ENCODE measurements at regions not wholly inside any gene's neighbourhood (a gene's known extent, or its start where the extent isn't known, plus 50 kb on each side); places are given as distances from the start of the nearest gene placed in this dataset.

DNA sequence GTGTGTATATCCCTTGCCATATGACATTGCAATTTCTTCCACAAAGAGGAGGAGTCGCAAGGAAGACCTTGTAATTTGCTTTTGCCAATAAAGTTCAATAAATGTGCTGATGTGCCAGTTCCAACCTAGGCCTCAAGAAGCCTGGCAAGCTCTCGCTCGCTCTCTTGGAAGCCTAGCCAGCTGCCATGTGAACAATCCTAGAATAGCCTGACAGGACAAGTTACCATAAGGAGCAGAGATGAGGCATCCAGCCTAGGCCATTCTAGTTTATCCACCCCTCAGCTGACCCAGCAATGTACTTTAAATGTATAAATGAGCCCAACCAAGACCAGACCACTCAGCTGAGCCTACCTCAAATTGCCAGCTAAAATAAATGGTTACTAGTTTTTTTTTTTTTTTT is 145.7 kb upstream of the QRFPR start:
- Histone ChIP-seq H4K20me1 (ENCODE audit: control insufficient read depth, insufficient read depth) (no peaks in the 10 kb centered on the region), H3K9me3 (replicated peaks; ENCODE audit: control insufficient read depth, insufficient read depth, low read length) (no peaks in the 10 kb centered on the region), H3K79me2 (ENCODE audit: control insufficient read depth, insufficient read depth, low read length) (no peaks in the 10 kb centered on the region), H3K27ac (ENCODE audit: control insufficient read depth, insufficient read depth) (no peak overlapping the region), H3K4me1 (ENCODE audit: control insufficient read depth, insufficient read depth, low read length) (no peaks in the 10 kb centered on the region), H3K27me3 (replicated peaks in 1 of 2; ENCODE audit: control insufficient read depth in 2 of 2, insufficient read depth in 2 of 2, low read length in 1 of 2) (no peaks in the 10 kb centered on the region; a peak in 1 of 4 replicates), H3K4me2 (ENCODE audit: control insufficient read depth, insufficient read depth) (no peak overlapping the region), H3K4me3 (no peak overlapping the region), H3K9ac (ENCODE audit: control insufficient read depth, insufficient read depth, low read length) (no peak overlapping the region), H2AFZ (ENCODE audit: control insufficient read depth, low read depth, low read length) (no peak overlapping the region), H3K36me3 (ENCODE audit: control insufficient read depth in 2 of 2, insufficient read depth in 2 of 2, low read length in 1 of 2) (no peaks in the 10 kb centered on the region)
- WGBS (ENCODE audit: insufficient coverage, insufficient replicate concordance, low lambda C conversion rate, missing lambda C conversion rate) = 12% methylated on average over 3 of the region's 3 CpGs
- RAD21 ChIA-PET (ENCODE audit: unreplicated experiment) = no interaction called here
- TF ChIP-seq IKZF1 (conservative IDR thresholded peaks at IDR 0.05) (no peak), BRCA1 (IDR thresholded peaks at IDR 0.05; ENCODE audit: low read depth, low read length) (no peak), TCF12 (IDR thresholded peaks at IDR 0.05; ENCODE audit: low read depth, low read length) (no peak), TAF1 (IDR thresholded peaks at IDR 0.05; ENCODE audit: borderline replicate concordance, low read depth, low read length) (no peak), CHD4 (IDR thresholded peaks at IDR 0.05) (no peak), CBFB (IDR thresholded peaks at IDR 0.05; ENCODE audit: low read depth) (no peak)
- TF ChIP-seq, protein P1, sequence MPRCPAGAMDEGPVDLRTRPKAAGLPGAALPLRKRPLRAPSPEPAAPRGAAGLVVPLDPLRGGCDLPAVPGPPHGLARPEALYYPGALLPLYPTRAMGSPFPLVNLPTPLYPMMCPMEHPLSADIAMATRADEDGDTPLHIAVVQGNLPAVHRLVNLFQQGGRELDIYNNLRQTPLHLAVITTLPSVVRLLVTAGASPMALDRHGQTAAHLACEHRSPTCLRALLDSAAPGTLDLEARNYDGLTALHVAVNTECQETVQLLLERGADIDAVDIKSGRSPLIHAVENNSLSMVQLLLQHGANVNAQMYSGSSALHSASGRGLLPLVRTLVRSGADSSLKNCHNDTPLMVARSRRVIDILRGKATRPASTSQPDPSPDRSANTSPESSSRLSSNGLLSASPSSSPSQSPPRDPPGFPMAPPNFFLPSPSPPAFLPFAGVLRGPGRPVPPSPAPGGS (IDR thresholded peaks at IDR 0.05; ENCODE audit: borderline replicate concordance, insufficient read depth, low read depth, low read length, poor library complexity, severe bottlenecking) = no peak
- TF ChIP-seq, protein P2, sequence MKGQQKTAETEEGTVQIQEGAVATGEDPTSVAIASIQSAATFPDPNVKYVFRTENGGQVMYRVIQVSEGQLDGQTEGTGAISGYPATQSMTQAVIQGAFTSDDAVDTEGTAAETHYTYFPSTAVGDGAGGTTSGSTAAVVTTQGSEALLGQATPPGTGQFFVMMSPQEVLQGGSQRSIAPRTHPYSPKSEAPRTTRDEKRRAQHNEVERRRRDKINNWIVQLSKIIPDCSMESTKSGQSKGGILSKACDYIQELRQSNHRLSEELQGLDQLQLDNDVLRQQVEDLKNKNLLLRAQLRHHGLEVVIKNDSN (IDR thresholded peaks at IDR 0.05; ENCODE audit: borderline replicate concordance, extremely low read length, insufficient read depth, low read depth, low read length) = no peak
- intact Hi-C loops (cut with micrococcal nuclease; ENCODE audit: unreplicated experiment) = no loop called here
- BruUV-seq (replicated peaks) = no TSS peak
- no peak for ATAC-seq
- in situ Hi-C loops (cut with MboI) = no loop called here
- POLR2A ChIA-PET = no interaction called here
- SMC1A ChIA-PET (ENCODE audit: uncharacterized antibody, unreplicated experiment) = no interaction called here
- no peak for DNase-seq (ENCODE audit: low read depth, low spot score)
- CTCF ChIA-PET = interaction anchor here (0.6 kb wide), 1 partner anchor 279 kb away, joined by 3 read pairs; no protein-coding TSS in a partner anchor
- no peak for FAIRE-seq

Data from GM12878 (cell line).